ENCODE measurements at regions not wholly inside any gene's neighbourhood (a gene's known extent, or its start where the extent isn't known, plus 50 kb on each side); places are given as distances from the start of the nearest gene placed in this dataset.
"Not testable (repeated sequence)": the region's sequence is repeated elsewhere in the genome, so short reads cannot be mapped to it uniquely, and the experiment has no call there.

DNA sequence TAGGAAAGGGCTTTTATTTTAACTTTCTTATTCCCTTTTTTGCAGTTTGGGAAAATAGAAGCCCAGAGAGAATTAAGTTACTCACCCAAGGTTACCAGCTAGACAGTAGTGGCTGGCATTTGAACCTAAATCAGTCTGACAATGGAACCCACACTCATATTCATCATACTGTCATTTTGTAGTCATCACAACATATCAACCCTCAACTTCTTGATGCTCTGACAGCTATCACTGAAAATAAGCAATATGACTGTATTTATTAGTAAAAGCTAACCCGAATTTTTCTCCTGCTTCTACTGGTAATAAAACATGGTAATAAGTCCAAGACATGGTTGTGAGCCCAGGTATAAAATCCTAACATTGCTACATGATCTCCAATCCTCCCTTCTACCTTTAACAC, 585.8 kb upstream of the UBE2E2 start:
- DNase-seq, result no peak

DNA sequence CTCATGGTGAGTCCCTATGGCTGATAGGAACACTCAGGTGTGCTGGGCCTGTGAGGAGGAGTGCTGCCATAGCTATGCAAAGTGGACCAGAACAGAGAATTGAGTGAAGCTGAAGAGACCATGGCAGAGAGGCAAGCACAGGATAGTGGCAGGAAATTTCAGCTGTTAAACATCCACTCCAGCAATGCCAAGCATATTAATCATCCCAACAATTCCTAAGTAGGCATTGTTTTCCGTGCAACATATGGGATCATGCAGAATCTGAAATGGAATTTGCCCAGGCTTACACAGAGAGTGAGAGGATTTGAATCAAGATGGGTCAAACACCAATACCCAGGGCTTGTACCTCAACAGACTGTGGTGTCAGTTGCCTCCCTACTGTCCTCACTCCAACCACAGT, 582.6 kb upstream of the UBE2E2 start:
- DNase-seq, result no peak

DNA sequence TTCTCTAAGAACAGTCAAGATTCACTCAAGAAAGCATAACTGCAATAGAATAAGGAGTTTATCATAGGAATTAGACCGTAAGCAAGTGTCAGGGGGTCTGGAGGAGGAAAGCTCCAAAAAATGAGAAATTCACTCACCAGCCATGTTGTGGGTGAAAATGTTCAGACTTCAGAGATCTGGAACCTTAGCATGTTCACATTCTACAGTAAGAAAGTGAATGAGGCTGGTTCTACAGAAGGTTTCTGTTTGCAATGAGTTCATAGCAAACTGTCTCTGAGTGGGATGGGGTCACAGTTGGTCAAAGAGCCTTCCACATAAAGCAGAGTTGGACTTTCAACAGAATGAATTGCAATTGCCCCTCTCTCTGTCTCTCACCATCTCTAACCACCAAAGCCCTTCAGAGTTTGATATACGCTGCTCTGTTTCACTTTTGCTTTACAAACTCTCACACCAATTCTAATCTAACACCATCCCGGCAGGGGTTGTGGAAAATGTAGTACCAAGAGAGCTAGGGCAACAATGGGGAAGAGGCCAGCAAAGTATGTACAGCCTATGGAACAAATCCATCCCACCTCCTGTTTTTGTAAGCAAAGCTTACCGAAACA, 581.8 kb upstream of the UBE2E2 start:
- no peak for DNase-seq

DNA sequence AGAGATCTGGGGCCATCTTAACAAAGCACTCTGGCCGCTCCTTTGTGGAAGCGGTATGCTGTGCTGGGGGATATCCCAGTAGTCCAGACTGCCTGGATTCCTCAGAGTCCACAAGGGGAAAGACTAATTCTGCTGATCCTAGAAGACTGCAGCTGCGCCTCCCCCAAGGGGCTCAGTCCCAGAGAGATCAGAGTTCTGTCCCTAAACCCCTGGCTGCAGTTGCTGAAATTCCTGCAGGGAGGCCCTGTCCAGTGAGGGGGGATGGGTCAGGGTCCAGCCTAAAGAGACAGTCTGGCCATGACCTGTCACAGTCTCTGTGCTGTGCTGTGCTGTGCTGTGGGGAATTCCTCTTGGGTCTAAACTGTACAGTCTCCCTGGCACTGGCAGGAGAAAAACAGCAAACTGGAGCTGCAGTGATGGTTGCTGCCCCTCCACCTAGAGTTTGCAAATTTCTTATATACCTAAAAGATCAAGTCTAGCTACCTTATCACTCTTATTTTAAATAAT, 575.1 kb upstream of the UBE2E2 start:
- DNase-seq, result no peak

DNA sequence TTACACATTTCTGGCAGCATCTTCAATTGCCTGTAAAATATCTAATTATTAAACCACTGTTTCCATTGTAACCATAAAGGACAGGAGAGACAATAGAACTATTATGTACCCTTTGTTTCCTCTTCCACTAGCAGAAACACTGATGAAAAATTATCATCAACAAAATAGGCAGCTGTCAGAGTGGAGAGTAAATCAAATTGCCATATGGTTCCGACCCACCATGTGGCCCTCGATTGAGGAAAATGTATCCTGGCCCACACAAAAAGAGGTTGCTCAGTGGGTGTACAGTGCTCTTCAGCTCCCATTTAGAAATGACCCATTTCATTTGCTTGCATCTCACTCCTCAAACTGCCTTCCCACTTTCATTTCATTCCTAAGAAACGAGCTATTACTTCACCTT, 570.6 kb upstream of the UBE2E2 start:
- DNase-seq, result no peak

DNA sequence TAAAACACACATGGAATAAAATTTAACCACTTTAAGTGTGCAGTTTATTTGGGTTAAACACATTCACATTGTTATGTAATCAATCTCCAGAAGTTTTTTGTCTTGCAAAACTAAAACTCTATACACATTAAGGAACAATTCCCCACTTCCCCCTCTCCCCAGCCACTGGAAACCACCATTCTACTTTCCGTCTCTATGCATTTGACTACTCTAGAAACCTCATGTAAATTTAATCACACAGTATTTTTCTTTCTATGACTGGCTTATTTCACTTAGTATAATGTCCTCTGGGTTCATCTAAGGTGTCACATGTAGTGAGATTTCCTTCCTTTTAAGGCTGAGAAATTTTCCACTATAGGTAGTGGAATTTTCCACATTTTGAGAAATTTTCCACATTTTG, 568.7 kb upstream of the UBE2E2 start:
- no peak for DNase-seq

DNA sequence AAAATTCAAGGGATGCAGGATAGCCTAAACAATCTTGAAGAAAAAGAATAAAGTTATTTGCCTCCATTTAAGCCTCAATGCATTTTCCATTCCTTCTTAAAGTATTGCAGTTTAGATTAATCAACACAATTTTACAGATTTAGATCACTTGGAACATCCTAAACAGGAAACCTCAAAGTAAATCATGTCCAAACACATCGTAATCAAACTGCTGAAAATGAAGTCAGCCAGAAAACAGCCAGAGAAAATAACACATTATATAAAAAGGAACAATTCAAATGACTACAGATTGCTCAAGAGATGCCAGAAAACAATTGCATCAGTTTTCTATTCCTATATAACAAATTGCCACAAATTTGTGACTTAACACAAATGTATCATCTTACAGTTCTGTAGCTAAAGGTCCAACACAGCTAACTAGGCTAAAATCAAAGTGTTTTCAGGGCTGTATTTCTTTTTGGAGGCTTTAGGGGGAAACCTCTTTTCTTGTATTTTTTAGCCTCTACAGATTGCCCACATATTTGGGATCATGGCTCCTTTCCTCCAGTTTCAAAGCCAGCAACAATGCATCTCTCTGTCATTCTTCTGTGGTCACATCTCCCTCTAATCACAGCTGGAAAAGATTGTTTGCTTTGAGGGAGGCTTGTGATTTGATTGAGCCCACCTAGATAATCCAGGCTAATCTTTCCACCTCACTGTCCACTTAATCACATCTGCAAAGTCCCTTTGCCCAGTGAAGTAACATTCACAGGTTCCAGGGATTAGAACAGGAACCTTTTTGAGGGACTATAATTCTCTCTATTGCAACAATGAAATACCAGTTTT, 543.3 kb upstream of the UBE2E2 start:
- no peak for DNase-seq

DNA sequence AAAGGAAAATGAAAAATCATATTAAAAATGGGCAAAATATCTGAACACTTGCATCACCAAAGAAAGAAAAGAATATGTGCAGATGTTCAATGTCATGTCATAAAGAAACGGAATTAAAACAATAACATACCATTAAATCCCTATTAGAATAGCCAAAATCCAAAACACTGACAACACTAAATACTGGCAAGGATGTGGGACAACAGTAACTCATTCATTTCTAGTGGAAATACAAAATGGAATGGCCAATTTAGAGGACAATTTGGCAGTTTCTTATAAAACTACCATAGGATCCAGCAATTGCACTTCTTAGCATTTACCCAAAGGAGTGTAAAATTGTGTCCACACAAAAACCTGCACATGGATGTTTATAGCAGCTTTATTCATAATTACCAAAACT, 542.5 kb upstream of the UBE2E2 start:
- no peak for DNase-seq

DNA sequence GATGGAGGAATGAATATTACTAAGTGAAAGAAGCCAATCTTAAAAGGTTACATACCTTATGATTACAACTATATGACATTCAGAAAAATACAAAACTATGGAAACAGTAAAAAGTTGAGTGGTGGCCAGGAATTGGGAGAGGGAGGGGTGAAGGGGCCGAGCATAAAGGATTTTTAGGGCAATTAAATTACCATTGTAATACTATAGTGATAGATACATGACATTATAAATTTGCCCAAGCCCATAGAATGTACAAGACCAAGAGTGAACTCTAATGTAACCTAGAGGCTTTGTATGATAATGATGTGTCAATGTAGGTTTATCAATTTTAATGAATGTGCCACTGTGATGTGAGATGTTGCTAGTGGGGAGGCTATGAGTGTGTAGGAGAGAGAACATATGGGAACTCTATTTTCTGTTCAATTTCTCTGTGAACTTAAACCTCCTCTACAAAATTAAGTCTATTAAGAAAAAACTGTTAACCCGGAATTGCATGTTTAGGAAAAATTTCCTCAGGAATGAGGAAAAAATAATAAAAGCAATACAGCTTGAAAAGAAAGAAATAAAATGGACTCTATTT, 541.9 kb upstream of the UBE2E2 start:
- no peak for DNase-seq

DNA sequence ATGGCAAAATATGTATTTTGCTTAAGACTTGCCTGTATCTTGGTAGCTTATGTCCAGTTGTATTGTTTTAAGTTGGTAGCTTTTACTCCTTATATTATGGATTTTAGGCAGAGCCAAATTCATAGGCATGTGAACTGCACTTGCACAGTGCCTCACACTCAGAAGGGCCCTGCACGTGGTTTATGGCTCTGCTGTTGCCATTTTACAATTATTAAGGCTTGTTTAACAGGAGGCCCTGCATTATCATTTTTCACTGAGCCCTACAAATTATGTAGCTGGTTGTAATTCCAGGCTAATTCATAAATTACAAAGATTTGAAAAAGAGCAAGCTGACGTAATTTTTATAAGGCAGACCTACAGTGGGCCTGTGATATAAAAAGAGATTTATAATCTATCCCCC, 537.6 kb upstream of the UBE2E2 start:
- DNase-seq, result no peak

DNA sequence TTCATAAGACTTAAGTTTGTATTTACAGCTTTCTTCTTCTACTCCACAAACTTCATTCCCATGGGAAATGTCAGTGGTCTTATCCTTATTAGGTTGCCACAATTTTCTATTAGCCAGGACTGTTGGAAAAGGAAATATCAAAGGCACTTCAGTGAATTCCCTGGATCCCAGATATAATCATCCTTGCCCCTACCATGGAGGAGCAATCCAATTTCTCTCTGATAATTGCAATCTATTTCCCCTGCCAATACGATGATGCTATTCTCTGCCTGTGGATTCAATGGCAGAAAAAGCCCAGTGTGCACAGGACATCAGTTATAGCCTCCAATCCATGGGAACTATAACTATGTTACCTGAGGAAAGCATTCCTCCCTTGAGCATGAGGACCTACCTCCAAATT, 536.4 kb upstream of the UBE2E2 start:
- DNase-seq, result no peak

DNA sequence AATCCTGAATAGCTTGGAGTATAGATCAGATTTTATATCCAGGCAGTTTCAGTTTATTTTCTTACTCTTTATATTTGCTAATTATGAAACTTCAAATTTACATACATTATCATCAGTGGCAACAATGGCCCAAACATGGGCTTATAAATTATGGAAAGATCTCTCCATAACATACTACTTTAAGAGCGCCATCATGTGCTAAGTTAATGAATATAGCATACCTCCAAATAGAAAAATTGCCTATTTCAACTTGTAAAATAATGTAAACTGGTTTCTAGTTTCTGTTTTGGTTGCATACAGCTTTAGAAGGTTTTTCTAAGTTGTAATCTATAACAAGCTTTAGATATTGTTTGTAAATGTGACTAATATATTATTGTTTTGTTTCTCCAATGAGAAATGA, 531.3 kb upstream of the UBE2E2 start:
- no peak for DNase-seq

DNA sequence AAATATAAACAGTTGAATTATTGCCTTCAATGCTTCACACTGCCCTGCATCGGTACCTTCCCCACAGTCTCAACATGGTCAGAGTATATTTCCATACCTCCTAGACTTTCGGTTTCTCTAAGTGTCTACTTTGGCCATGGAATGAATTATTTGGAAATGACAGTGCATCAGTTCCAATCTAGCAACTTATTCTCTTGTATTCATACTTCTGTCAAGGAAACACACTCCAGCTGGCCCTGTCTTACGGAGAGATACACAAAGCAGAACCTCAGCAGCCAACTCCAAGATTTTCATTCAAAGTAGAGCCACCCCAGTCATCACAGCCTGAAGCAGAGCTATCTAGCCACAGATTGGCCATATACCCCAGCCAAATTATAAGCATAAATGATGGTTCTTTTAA, 518.4 kb upstream of the UBE2E2 start:
- DNase-seq, result no peak

DNA sequence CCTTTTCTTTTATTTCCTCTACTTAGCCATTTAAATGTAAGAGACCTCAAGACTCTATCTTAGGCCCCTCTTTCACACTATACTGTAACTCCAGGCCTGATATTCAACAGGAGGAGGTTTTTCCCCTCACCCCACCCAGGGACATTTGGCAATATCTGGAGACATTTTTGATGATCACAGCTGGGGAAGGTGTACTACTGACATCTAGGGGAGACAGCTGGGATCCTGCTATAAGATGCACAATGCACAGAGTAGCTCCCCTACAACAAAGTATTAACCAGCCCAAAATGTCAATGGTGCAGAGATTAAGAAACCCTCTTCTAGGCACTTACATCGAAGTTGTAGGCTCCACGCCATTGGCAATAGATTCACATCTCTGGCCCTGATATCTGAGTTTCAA, 517.5 kb upstream of the UBE2E2 start:
- DNase-seq, result no peak

DNA sequence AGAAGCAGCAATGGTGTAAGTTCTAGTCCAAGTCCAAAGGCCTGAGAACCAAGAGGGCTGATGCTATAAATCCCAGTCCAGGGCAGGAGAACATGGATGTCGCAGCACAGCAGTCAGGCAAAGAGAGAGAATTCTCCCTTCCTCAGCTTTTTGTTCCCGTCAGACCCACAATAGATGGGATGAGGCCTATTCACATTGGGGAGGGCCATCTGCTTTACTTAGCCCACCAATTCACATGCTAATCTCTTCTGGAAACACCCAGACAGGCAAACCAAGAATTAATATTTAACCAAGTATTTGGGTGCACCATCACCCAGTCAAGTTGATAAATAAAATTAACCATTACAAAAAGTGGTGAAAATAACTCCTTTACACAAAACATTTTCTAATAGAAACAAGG, 511.7 kb upstream of the UBE2E2 start:
- no peak for DNase-seq

DNA sequence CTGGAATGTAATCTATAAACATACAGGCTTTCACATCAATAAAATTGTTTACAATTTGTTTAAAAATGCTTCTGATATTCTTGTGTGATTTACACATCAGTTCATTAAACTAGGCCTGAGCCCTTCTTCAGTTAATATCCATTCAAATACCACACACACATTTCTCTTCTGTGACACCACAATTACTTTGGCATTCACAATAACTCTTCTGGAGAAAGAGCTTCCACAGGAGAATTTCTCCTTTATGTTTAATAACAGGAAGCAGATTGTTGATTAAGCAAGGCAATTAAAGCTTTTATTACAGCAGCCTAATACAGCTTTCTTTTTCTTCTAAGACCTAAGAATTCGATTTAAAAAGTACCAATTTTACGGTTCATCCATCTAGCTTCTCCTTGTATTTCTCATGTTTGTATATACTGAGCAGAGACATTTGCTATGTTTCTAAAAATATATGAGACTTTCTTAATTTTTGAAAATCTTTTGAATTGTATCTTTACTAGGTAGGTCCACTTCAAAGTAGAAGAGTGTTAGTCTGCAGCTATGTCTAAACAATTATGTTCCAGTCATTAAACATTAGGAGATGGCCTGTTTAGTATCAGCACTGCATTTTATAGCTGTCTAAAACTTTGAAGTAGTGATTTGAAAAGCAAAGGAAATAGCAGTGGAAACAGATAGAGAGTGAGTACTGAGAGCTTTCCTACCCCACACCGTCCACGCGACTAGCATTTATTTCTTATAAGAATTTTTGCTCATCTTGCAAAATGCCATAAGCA, 511.1 kb upstream of the UBE2E2 start:
- DNase-seq, result no peak

DNA sequence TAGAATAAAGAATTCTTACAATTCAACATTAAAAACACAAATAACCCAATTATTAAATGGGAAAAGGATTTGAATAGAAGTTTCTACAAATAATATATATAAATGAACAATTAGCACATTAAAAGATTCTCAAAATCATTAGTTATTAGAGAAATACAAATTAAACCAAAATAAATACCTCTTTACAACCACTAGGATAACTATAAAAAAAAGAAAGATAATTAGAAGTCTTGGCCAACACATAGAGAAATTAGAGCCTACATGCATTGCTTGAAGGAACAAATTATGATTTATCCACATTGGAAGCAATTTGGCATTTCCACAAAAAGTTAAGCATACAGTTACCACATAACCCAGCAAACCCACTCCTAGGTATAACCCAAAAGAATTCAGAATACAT, 502.3 kb upstream of the UBE2E2 start:
- no peak for DNase-seq

DNA sequence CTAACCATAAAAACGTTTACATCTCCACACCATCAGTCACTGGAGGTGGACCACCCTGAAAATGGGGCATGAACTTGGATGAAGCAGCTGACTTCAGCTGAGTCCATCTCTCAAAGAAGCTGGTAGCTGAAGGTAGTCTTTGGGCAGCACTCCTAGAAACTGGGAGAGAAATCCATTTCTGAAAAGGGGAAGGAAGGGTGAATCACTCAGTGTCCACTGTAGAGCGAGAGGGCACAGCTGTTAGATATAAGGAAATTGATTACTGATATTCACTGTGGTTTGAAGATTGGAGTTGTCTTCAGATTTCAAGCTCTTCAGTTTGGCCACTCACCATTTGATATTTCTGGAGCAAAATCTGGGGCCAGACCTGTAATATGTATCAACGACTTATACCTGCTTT, 499.0 kb upstream of the UBE2E2 start:
- no peak for DNase-seq

DNA sequence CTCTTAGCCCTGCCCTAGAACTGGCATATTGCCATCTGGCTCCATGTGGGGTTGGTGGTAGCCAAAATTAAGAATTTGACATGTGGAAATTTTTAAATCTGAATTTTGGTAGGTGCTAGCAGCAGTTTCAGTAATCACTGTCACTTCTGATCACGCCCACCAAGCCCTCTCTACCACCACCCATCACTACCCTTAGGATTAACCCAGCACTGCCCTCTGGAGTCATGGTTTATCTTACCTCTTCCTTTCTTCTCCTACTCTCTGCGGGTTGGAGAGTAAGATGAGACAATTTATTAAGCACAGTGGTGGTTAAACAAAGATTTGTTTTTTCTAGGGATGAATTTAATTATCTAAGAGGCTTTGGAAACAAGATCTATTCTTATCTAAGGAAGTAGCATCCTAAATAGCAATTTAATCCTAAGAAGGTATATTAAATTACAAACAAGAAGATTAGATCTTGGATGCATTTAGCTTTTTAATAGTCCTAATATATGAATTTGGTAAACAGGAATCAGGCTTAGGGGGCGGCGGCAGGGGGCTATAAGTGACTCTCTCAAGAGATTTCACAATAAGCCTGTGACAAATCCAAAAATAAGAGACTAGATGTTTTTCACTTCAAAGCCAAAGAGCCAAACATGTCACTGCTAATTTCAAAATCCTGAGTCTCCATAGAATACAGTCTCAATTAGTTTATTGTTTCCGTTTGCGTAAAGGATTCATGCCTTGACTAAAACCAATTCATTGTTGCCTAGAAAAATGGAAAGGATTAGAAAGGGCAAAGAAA, 498.4 kb upstream of the UBE2E2 start:
- no peak for DNase-seq

DNA sequence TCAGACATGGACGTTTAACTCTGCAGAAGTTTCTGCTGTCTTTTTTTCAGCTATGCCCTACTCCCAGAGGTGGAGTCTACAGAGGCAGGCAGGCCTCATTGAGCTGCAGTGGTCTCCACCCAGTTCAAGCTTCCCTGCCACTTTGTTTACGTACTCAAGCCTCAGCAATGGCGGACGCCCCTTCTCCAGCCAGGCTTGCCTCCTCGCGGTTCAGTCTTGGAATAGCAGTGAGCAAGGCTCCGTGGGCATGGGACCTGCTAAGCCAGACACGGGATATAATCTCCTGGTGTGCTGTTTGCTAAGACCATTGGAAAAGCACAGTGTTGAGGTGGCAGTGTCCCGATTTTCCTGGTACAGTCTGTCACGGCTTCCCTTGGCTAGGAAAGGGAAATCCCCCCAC, 496.2 kb upstream of the UBE2E2 start:
- DNase-seq, result not testable (repeated sequence)

DNA sequence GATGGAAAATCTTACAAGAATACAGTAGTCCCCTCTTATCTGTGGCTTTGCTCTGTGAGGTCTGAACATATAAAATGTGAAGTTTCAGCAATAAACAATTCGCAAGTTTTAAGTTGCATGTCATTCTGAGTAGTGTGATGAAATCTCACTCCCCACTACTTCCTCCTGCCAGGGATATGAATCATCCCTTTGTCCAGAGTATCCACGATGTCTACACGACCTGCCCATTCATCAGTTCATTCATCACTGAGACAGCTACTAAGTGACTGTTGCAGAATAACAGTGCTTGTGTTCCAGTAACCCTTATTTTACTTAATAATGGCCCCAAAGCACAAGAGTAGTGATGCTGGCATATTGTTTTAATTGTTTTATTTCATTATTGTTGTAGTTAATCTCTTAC, 489.2 kb upstream of the UBE2E2 start:
- DNase-seq, result no peak

DNA sequence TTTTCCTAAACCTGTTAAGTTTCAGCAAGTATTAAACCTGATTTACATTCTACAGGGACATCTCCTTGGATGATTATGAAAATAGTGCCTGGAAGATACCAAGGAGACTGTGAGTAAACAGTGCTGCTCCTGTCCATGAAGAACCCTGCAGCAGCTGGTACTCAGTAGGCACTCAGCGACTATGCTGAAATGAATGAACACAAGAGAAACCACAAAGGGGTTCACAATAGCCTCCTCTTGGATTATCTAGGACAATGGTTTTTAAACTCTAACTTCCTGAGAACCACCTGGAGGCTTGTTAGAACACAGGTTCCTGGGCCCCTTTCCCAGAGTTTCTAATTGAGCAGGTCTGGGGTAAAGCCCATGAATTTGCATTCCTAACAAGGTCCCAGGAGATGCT, 488.4 kb upstream of the UBE2E2 start:
- DNase-seq, result no peak

DNA sequence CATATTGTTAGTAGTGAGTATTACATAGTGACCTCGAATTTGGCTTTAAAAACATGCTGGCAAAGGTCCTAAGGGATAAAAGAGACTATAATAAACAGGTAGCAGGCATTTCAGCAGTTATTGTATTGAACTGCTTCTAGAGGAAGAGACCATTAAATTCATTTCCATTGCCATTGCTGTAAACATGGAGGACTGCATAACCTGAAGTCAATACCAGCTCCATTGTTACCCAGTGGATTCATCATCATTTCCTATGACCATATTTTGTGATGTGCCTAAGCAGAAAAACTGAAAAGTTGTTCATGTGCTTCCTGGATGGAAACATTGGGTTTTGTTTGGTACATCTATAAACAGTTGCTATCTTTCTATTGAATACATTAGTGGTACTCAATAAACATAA, 482.5 kb upstream of the UBE2E2 start:
- DNase-seq, result no peak
